Esophagus muscularis mucosa (tissue), 4 donors: ENCODE measurements at regions not wholly inside any gene's neighbourhood (a gene's known extent, or its start where the extent isn't known, plus 50 kb on each side); places are given as distances from the start of the nearest gene placed in this dataset.

Experiments
- EP300 ChIP-seq: sonication (generic); formaldehyde crosslinking; IDR thresholded peaks from one replicate; pipeline ENCODE4 v1.6.1; 2017; ENCODE audit warnings: antibody characterized with exemption
- POLR2A ChIP-seq: fragments of 450-650 bp; IDR thresholded peaks from one replicate; pipeline ENCODE4 v1.6.1; 2017; ENCODE audit warnings: antibody characterized with exemption, moderate library complexity, mild to moderate bottlenecking, low read depth
- POLR2AphosphoS5 ChIP-seq, 2 donors: sonication (generic); formaldehyde crosslinking; IDR thresholded peaks; one replicate each; pipeline ENCODE4 v1.6.1; 2017; ENCODE audit warnings: antibody characterized with exemption in 2 of 2
- TF ChIP-seq, protein P1 (sequence below), 3 experiments: fragments of 200-600 bp in 2 of 3; fragments of 450-650 bp in 1 of 3; sonication (generic) in 2 of 3; IDR thresholded peaks; one replicate each; pipeline ENCODE4 v1.5.1; 2017 to 2019; ENCODE audit warnings: antibody characterized with exemption in 3 of 3, mild to moderate bottlenecking in 2 of 3, moderate library complexity in 1 of 3

DNA sequence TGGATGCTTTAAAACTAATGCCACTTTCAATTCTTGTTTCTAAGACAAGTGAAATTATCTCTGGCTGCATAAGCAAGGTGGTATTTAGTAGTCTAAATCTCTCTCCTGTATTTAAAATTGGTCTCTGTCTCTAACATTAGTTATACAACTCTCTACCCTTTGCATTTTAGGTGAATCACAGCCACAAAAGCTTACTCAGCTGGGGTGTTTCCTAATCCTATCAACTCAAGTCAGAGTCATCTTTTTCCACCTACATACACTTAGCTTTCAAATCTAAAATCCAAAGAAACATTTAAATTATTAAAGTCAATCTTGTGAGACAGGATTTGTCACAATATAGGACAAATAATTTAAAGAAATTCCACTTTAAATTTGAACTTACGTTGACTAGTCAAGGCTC lies 255.1 kb upstream of the CXADR start:
- TF ChIP-seq, protein P1, sequence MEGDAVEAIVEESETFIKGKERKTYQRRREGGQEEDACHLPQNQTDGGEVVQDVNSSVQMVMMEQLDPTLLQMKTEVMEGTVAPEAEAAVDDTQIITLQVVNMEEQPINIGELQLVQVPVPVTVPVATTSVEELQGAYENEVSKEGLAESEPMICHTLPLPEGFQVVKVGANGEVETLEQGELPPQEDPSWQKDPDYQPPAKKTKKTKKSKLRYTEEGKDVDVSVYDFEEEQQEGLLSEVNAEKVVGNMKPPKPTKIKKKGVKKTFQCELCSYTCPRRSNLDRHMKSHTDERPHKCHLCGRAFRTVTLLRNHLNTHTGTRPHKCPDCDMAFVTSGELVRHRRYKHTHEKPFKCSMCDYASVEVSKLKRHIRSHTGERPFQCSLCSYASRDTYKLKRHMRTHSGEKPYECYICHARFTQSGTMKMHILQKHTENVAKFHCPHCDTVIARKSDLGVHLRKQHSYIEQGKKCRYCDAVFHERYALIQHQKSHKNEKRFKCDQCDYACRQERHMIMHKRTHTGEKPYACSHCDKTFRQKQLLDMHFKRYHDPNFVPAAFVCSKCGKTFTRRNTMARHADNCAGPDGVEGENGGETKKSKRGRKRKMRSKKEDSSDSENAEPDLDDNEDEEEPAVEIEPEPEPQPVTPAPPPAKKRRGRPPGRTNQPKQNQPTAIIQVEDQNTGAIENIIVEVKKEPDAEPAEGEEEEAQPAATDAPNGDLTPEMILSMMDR (IDR thresholded peaks at IDR 0.05) = no peak
- TF ChIP-seq POLR2A = no peak
- no peak for TF ChIP-seq EP300
- TF ChIP-seq POLR2AphosphoS5 (IDR thresholded peaks at IDR 0.05) = no peak
